CD8-positive, alpha-beta memory T cell (primary cell): ENCODE measurements at regions not wholly inside any gene's neighbourhood (a gene's known extent, or its start where the extent isn't known, plus 50 kb on each side); places are given as distances from the start of the nearest gene placed in this dataset.

Experiments used
- CTCF ChIA-PET: fragments of 350-600 bp; sonication (Branson Sonifier 250); formaldehyde crosslinking; loops from one replicate; lab custom pipeline; 2021; ENCODE audit warnings: antibody characterized with exemption; lab: Charles Lee
- POLR2A ChIA-PET: fragments of 350-600 bp; sonication (Branson Sonifier 250); formaldehyde crosslinking; loops from one replicate; lab custom pipeline; 2021; ENCODE audit warnings: antibody characterized with exemption; lab: Charles Lee
- DNase-seq, 5 donors: peaks; one replicate each; pipeline versions ENCODE4 v3.0.0 to v3.0.0-alpha.2; 2020 to 2022; ENCODE audit warnings: mixed read lengths in 1 of 5
- H3K27ac ChIP-seq: one replicate; pipeline ENCODE4 v1.7.0; 2013; ENCODE audit warnings: low read depth, mild to moderate bottlenecking, low read length, moderate library complexity
- H3K27me3 ChIP-seq: 2 replicates; pipeline ENCODE4 v1.7.0; 2013; ENCODE audit warnings: low read length, mild to moderate bottlenecking; ENCODE audit not compliant: insufficient read depth, poor library complexity, severe bottlenecking
- H3K36me3 ChIP-seq: 2 replicates; pipeline ENCODE4 v1.7.0; 2013; ENCODE audit warnings: mild to moderate bottlenecking, low read length, moderate library complexity; ENCODE audit not compliant: insufficient read depth
- H3K4me1 ChIP-seq: 2 replicates; pipeline ENCODE4 v1.7.0; 2013; ENCODE audit warnings: mild to moderate bottlenecking, low read length, moderate library complexity; ENCODE audit not compliant: insufficient read depth
- H3K4me3 ChIP-seq: 2 replicates; pipeline ENCODE4 v1.7.0; 2013; ENCODE audit warnings: mild to moderate bottlenecking, low read length
- H3K9me3 ChIP-seq: 2 replicates; pipeline ENCODE4 v1.7.0; 2013; ENCODE audit warnings: mild to moderate bottlenecking, low read length
- H3K27ac Mint-ChIP-seq, 8 donors: one replicate each; pipeline ENCODE4 v1.8.0; 2020 to 2021; ENCODE audit warnings: mixed read lengths in 8 of 8, mild to moderate bottlenecking in 6 of 8, inconsistent platforms in 3 of 8, moderate library complexity in 3 of 8
- H3K27me3 Mint-ChIP-seq, 2 donors: one replicate each; pipeline ENCODE4 v1.8.0; 2020 to 2021; ENCODE audit warnings: mixed read lengths in 2 of 2, mild to moderate bottlenecking in 1 of 2, moderate library complexity in 1 of 2
- H3K36me3 Mint-ChIP-seq, 3 donors: one replicate each; pipeline ENCODE4 v1.8.0; 2020 to 2021; ENCODE audit warnings: mixed read lengths in 3 of 3, inconsistent platforms in 1 of 3, mild to moderate bottlenecking in 1 of 3
- H3K4me1 Mint-ChIP-seq, 3 donors: one replicate each; pipeline ENCODE4 v1.8.0; 2020 to 2021; ENCODE audit warnings: mixed read lengths in 3 of 3, inconsistent platforms in 1 of 3, mild to moderate bottlenecking in 1 of 3
- H3K4me3 Mint-ChIP-seq, 7 donors: one replicate each; pipeline ENCODE4 v1.8.0; 2020 to 2021; ENCODE audit warnings: mixed read lengths in 7 of 7, mild to moderate bottlenecking in 6 of 7, moderate library complexity in 4 of 7, inconsistent platforms in 2 of 7
- H3K9me3 Mint-ChIP-seq, 5 donors: one replicate each; pipeline ENCODE4 v1.8.0; 2020 to 2022; ENCODE audit warnings: mixed read lengths in 5 of 5, mild to moderate bottlenecking in 3 of 5, moderate library complexity in 2 of 5, inconsistent platforms in 1 of 5

DNA sequence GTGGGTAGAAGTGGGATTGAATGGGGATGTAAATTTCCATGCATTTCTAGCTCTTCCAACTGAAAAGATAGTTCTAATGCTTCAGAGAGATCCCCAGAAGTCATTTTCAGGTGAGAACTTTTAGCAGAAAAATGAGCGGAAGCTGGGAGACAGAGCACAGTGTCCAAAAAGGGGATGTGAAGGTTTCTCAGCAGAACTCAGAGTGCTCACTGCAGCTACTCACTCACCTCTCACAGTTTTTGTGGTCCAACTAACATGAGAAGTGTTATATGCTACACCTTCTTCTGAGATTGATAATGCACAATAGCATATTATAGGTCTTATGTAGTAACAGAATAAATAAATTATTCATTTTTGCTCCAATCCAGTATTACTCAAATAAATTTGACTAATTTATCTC lies 519.2 kb upstream of the HS3ST5 start:
- H3K9me3 ChIP-seq = no peaks in the 10 kb centered on the region
- ChIA-PET CTCF (no interaction called here), POLR2A (no interaction called here)
- Mint-ChIP-seq H3K27me3 (no peaks in the 10 kb centered on the region), H3K36me3 (no peaks in the 10 kb centered on the region), H3K9me3 (peaks cover 0 to 35% (median 8%) of the 10 kb centered on the region in 5 donors), H3K4me1 (no peaks in the 10 kb centered on the region), H3K27ac (no peak overlapping the region), H3K4me3 (no peak overlapping the region)
- no peak overlapping the region for H3K27ac ChIP-seq
- no peak for DNase-seq
- no peaks in the 10 kb centered on the region for H3K4me1 ChIP-seq
- H3K27me3 ChIP-seq = no peaks in the 10 kb centered on the region
- no peak overlapping the region for H3K4me3 ChIP-seq
- H3K36me3 ChIP-seq = no peaks in the 10 kb centered on the region

DNA sequence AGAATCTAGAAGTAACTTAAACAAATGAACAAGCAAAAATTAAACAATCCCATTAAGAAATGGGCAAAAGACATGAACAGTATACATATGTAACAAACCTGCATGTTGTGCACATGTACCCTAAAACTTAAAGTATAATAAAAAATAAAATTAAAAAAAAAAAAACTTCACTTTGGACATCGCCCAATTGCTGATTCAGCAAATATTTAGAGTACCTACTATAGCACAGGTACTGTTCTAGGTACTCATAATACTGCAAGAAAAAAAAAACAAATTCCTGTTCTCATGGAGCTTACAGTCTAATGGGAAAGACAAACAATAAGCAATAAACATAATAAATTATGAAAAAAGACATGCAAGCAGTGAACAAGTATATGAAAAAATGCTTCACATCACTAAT lies 501.5 kb upstream of the HS3ST5 start:
- POLR2A ChIA-PET = no interaction called here

GRCh38 chr6:114839019-114839418 lies 496.2 kb upstream of the HS3ST5 start:
- H3K27ac Mint-ChIP-seq = no peak overlapping the region
- no peaks in the 10 kb centered on the region for H3K27me3 ChIP-seq
- peaks cover 3 to 14% (median 10%) of the 10 kb centered on the region in 5 donors for H3K9me3 Mint-ChIP-seq
- ChIA-PET CTCF (no interaction called here), POLR2A (no interaction called here)
- H3K36me3 Mint-ChIP-seq = no peaks in the 10 kb centered on the region
- H3K9me3 ChIP-seq = peaks cover 3% of the 10 kb centered on the region
- no peaks in the 10 kb centered on the region for H3K27me3 Mint-ChIP-seq
- no peak for DNase-seq
- H3K4me3 ChIP-seq = no peak overlapping the region
- H3K4me3 Mint-ChIP-seq = no peak overlapping the region
- H3K27ac ChIP-seq = no peak overlapping the region
- H3K36me3 ChIP-seq = no peaks in the 10 kb centered on the region
- no peaks in the 10 kb centered on the region for H3K4me1 ChIP-seq
- H3K4me1 Mint-ChIP-seq = no peaks in the 10 kb centered on the region

More for the DNA sequence above, 501.5 kb upstream of the HS3ST5 start:
- Histone ChIP-seq H3K27ac (no peak overlapping the region), H3K4me3 (no peak overlapping the region), H3K27me3 (no peaks in the 10 kb centered on the region), H3K4me1 (no peaks in the 10 kb centered on the region), H3K36me3 (no peaks in the 10 kb centered on the region), H3K9me3 (peaks cover 3% of the 10 kb centered on the region)
- peaks cover 8 to 16% (median 11%) of the 10 kb centered on the region in 5 donors for H3K9me3 Mint-ChIP-seq
- H3K4me3 Mint-ChIP-seq = no peak overlapping the region
- CTCF ChIA-PET = no interaction called here
- no peak overlapping the region for H3K27ac Mint-ChIP-seq
- no peaks in the 10 kb centered on the region for H3K36me3 Mint-ChIP-seq
- H3K4me1 Mint-ChIP-seq = no peaks in the 10 kb centered on the region
- H3K27me3 Mint-ChIP-seq = no peaks in the 10 kb centered on the region
- no peak for DNase-seq

GRCh38 chr6:114833211-114833610 lies 490.4 kb upstream of the HS3ST5 start:
- POLR2A ChIA-PET = no interaction called here
- Histone ChIP-seq H3K9me3 (no peaks in the 10 kb centered on the region), H3K4me1 (no peaks in the 10 kb centered on the region), H3K4me3 (no peak overlapping the region), H3K36me3 (no peaks in the 10 kb centered on the region), H3K27ac (no peak overlapping the region), H3K27me3 (no peaks in the 10 kb centered on the region)
- no peaks in the 10 kb centered on the region for H3K36me3 Mint-ChIP-seq
- H3K9me3 Mint-ChIP-seq = peaks cover 0 to 20% (median 2%) of the 10 kb centered on the region in 5 donors
- no peak overlapping the region for H3K27ac Mint-ChIP-seq
- H3K27me3 Mint-ChIP-seq = no peaks in the 10 kb centered on the region
- no peaks in the 10 kb centered on the region for H3K4me1 Mint-ChIP-seq
- no peak overlapping the region for H3K4me3 Mint-ChIP-seq
- no peak for DNase-seq
- CTCF ChIA-PET = no interaction called here

- no peaks in the 10 kb centered on the region for H3K36me3 Mint-ChIP-seq
- no peak overlapping the region for H3K27ac ChIP-seq
- CTCF ChIA-PET = no interaction called here
- H3K4me1 Mint-ChIP-seq = no peaks in the 10 kb centered on the region
- no peak overlapping the region for H3K4me3 ChIP-seq
- H3K9me3 ChIP-seq = no peaks in the 10 kb centered on the region
- no peaks in the 10 kb centered on the region for H3K27me3 Mint-ChIP-seq
- H3K4me1 ChIP-seq = no peaks in the 10 kb centered on the region
- POLR2A ChIA-PET = no interaction called here
- DNase-seq = no peak
- no peak overlapping the region for H3K27ac Mint-ChIP-seq
- H3K36me3 ChIP-seq = no peaks in the 10 kb centered on the region
- H3K27me3 ChIP-seq = no peaks in the 10 kb centered on the region
- no peak overlapping the region for H3K4me3 Mint-ChIP-seq
- H3K9me3 Mint-ChIP-seq = peaks cover 0 to 24% (median 2%) of the 10 kb centered on the region in 5 donors
Observed at GRCh38 chr6:114830515-114830914, 487.7 kb upstream of the HS3ST5 start.

DNA sequence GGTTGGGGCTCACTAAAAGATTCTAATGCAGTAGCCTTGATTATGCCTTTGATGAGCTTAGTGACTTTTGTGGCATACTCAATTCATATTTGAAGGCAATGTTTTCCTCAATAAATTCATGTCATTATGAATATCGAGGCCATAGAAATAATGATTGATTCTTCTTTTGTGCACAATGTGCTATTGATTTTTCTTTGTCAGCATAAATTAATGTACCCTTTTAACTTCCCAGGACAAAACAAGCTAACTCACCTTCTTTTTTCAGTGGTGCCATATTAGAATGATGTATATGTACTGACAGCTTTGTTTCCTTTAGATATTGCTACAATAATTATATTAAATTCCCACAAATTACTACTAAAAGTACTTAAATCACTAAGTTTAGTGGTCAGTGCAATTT lies 484.3 kb upstream of the HS3ST5 start:
- ChIA-PET CTCF (no interaction called here), POLR2A (no interaction called here)
- Mint-ChIP-seq H3K4me3 (no peak overlapping the region), H3K4me1 (no peaks in the 10 kb centered on the region), H3K9me3 (peaks cover 0 to 14% (median 2%) of the 10 kb centered on the region in 5 donors), H3K27me3 (no peaks in the 10 kb centered on the region), H3K36me3 (no peaks in the 10 kb centered on the region), H3K27ac (no peak overlapping the region)
- H3K4me1 ChIP-seq = no peaks in the 10 kb centered on the region
- no peak overlapping the region for H3K4me3 ChIP-seq
- H3K36me3 ChIP-seq = no peaks in the 10 kb centered on the region
- H3K27ac ChIP-seq = no peak overlapping the region
- no peak for DNase-seq
- no peaks in the 10 kb centered on the region for H3K9me3 ChIP-seq
- no peaks in the 10 kb centered on the region for H3K27me3 ChIP-seq

GRCh38 chr6:114824409-114824808 lies 481.6 kb upstream of the HS3ST5 start:
- no peaks in the 10 kb centered on the region for H3K36me3 ChIP-seq
- no peak overlapping the region for H3K27ac ChIP-seq
- no peaks in the 10 kb centered on the region for H3K27me3 ChIP-seq
- Mint-ChIP-seq H3K4me1 (no peaks in the 10 kb centered on the region), H3K27me3 (no peaks in the 10 kb centered on the region), H3K4me3 (no peak overlapping the region), H3K9me3 (peaks cover 0 to 18% (median 3%) of the 10 kb centered on the region in 5 donors), H3K36me3 (no peaks in the 10 kb centered on the region), H3K27ac (no peak overlapping the region)
- H3K4me3 ChIP-seq = no peak overlapping the region
- H3K4me1 ChIP-seq = no peaks in the 10 kb centered on the region
- POLR2A ChIA-PET = no interaction called here
- DNase-seq = no peak
- CTCF ChIA-PET = no interaction called here
- H3K9me3 ChIP-seq = no peaks in the 10 kb centered on the region

DNA sequence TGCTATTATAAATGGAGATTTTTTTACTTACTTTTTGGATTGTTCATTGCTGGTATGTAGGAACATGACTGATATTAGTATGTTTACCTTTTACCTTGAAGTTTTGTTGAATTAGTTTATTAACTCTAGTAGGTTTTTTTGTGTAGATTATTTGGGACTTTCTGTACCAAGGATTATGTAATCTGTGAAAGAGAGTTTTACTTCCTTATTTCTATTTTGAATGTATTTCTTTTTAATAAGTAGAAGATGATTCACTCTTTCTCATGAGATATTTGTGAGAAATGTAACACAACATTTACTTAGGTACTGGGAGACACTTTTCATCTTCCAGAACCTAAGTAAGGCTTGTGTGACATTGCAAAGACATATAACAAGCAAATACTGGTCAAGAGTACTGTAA lies 473.9 kb upstream of the HS3ST5 start:
- no peak overlapping the region for H3K27ac ChIP-seq
- H3K4me1 Mint-ChIP-seq = no peaks in the 10 kb centered on the region
- H3K4me3 Mint-ChIP-seq = no peak overlapping the region
- H3K4me1 ChIP-seq = no peaks in the 10 kb centered on the region
- no peak overlapping the region for H3K27ac Mint-ChIP-seq
- POLR2A ChIA-PET = no interaction called here
- no peaks in the 10 kb centered on the region for H3K36me3 ChIP-seq
- H3K36me3 Mint-ChIP-seq = no peaks in the 10 kb centered on the region
- H3K27me3 ChIP-seq = no peaks in the 10 kb centered on the region
- H3K4me3 ChIP-seq = no peak overlapping the region
- CTCF ChIA-PET = no interaction called here
- H3K9me3 ChIP-seq = no peaks in the 10 kb centered on the region
- H3K27me3 Mint-ChIP-seq = no peaks in the 10 kb centered on the region
- peaks cover 2 to 22% (median 7%) of the 10 kb centered on the region in 5 donors for H3K9me3 Mint-ChIP-seq
- no peak for DNase-seq

- Histone ChIP-seq H3K9me3 (no peaks in the 10 kb centered on the region), H3K27ac (no peak overlapping the region), H3K27me3 (no peaks in the 10 kb centered on the region), H3K36me3 (no peaks in the 10 kb centered on the region), H3K4me1 (no peaks in the 10 kb centered on the region), H3K4me3 (no peak overlapping the region)
- H3K4me3 Mint-ChIP-seq = no peak overlapping the region
- DNase-seq = no peak
- no peak overlapping the region for H3K27ac Mint-ChIP-seq
- H3K4me1 Mint-ChIP-seq = no peaks in the 10 kb centered on the region
- H3K36me3 Mint-ChIP-seq = no peaks in the 10 kb centered on the region
- no peaks in the 10 kb centered on the region for H3K27me3 Mint-ChIP-seq
- peaks cover 3 to 11% (median 7%) of the 10 kb centered on the region in 5 donors for H3K9me3 Mint-ChIP-seq
- POLR2A ChIA-PET = no interaction called here
- CTCF ChIA-PET = no interaction called here
Observed at GRCh38 chr6:114810468-114810867, 467.6 kb upstream of the HS3ST5 start.
